GM12878 (cell line): ENCODE measurements at regions not wholly inside any gene's neighbourhood (a gene's known extent, or its start where the extent isn't known, plus 50 kb on each side); places are given as distances from the start of the nearest gene placed in this dataset.
A peak's percentile ranks its signal among the peaks of the same experiment; 100 is the strongest.

ENCODE experiments used
- ATAC-seq: fragments of 200-7000 bp; cut with Tn5 transposase; 3 replicates; pipeline ENCODE4 v1.9.1; 2020; ENCODE audit warnings: mild to moderate bottlenecking, moderate library complexity
- BruUV-seq: library from RNA; stranded (reverse); fragments of 400-500 nt; replicated peaks from 2 replicates; lab custom pipeline; 2021; lab: Mats Ljungman, UMichigan
- CTCF ChIA-PET: fragments of 300-600 bp; sonication (Branson Sonifier 250); formaldehyde crosslinking; extraction: SDS; loops from one replicate; lab custom pipeline; 2021; ENCODE audit warnings: inconsistent platforms; lab: Yijun Ruan, JAX
- POLR2A ChIA-PET: fragments of 350-600 bp; formaldehyde crosslinking; extraction: SDS; loops from one replicate; lab custom pipeline; 2021; ENCODE audit warnings: inconsistent platforms; lab: Charles Lee
- RAD21 ChIA-PET: fragments of 300-600 bp; sonication (Branson Sonifier 250); formaldehyde crosslinking; loops from one replicate; lab custom pipeline; 2023; ENCODE audit warnings: antibody characterized with exemption; ENCODE audit not compliant: unreplicated experiment; lab: Charles Lee
- SMC1A ChIA-PET: fragments of 300-600 bp; sonication (Branson Sonifier 250); formaldehyde crosslinking; loops from one replicate; lab custom pipeline; 2023; ENCODE audit not compliant: unreplicated experiment, uncharacterized antibody; lab: Charles Lee
- DNase-seq: peaks from one replicate; pipeline ENCODE4 v3.0.0-alpha.2; 2011; ENCODE audit warnings: low read depth, low spot score
- FAIRE-seq: peaks from 3 replicates; lab custom pipeline; 2011; peaks lifted over from hg19 to GRCh38; lab: Jason Lieb, UNC
- H2AFZ ChIP-seq: 2 replicates; pipeline ENCODE4 v1.6.0; 2011; ENCODE audit warnings: low read depth, low read length, control low read depth; ENCODE audit not compliant: control insufficient read depth
- H3K27ac ChIP-seq: 2 replicates; pipeline ENCODE4 v1.5.1; 2011; ENCODE audit warnings: control low read depth; ENCODE audit not compliant: control insufficient read depth, insufficient read depth
- H3K27me3 ChIP-seq, 2 experiments: replicated peaks in 1 of 2; 2 replicates each; pipeline versions ENCODE4 v1.6.0 to v1.6.1; 2011; ENCODE audit warnings: low read length in 1 of 2; ENCODE audit not compliant: control insufficient read depth in 2 of 2, insufficient read depth in 2 of 2
- H3K36me3 ChIP-seq, 2 experiments: 2 replicates each; pipeline ENCODE4 v1.5.1; 2011; ENCODE audit warnings: low read length in 1 of 2; ENCODE audit not compliant: control insufficient read depth in 2 of 2, insufficient read depth in 2 of 2
- H3K4me1 ChIP-seq: 2 replicates; pipeline ENCODE4 v1.6.1; 2011; ENCODE audit warnings: mild to moderate bottlenecking, low read length, moderate library complexity, mixed read lengths; ENCODE audit not compliant: control insufficient read depth, insufficient read depth
- H3K4me2 ChIP-seq: 2 replicates; pipeline ENCODE4 v1.6.0; 2011; ENCODE audit warnings: control low read depth; ENCODE audit not compliant: control insufficient read depth, insufficient read depth
- H3K4me3 ChIP-seq: fragments of 200-600 bp; sonication (generic); 2 replicates; pipeline ENCODE4 v1.5.1; 2016
- H3K79me2 ChIP-seq: 2 replicates; pipeline ENCODE4 v1.6.0; 2011; ENCODE audit warnings: low read length; ENCODE audit not compliant: control insufficient read depth, insufficient read depth
- H3K9ac ChIP-seq: 2 replicates; pipeline ENCODE4 v1.8.0; 2011; ENCODE audit warnings: low read length, control low read depth, mixed read lengths; ENCODE audit not compliant: control insufficient read depth, insufficient read depth
- H3K9me3 ChIP-seq: replicated peaks from 3 replicates; pipeline ENCODE4 v1.5.1; 2011; ENCODE audit warnings: mild to moderate bottlenecking, low read length; ENCODE audit not compliant: control insufficient read depth, insufficient read depth
- H4K20me1 ChIP-seq: 2 replicates; pipeline ENCODE4 v1.6.0; 2011; ENCODE audit not compliant: control insufficient read depth, insufficient read depth
- CBX5 ChIP-seq: sonication (generic); IDR thresholded peaks from 2 replicates; pipeline ENCODE4 v1.6.1; 2016; ENCODE audit warnings: low read depth, moderate library complexity, mild to moderate bottlenecking, inconsistent platforms
- GABPA ChIP-seq: IDR thresholded peaks from 2 replicates; pipeline ENCODE4 v1.6.1; 2014; ENCODE audit warnings: antibody characterized with exemption, low read depth, mild to moderate bottlenecking, inconsistent platforms
- IKZF2 ChIP-seq, 2 experiments: fragments of 450-650 bp; IDR thresholded peaks; 2 replicates each; pipeline ENCODE4 v1.6.1; 2017; ENCODE audit warnings: mild to moderate bottlenecking in 2 of 2, moderate library complexity in 2 of 2
- MTA2 ChIP-seq: fragments of 450-650 bp; IDR thresholded peaks from 2 replicates; pipeline ENCODE4 v1.6.1; 2016; ENCODE audit warnings: low read depth, mild to moderate bottlenecking, moderate library complexity
- NFIC ChIP-seq: IDR thresholded peaks from 2 replicates; pipeline ENCODE4 v1.6.1; 2012; ENCODE audit warnings: low read depth, mild to moderate bottlenecking, inconsistent platforms, low read length, moderate library complexity
- PBX3 ChIP-seq: IDR thresholded peaks from 2 replicates; pipeline ENCODE4 v1.6.1; 2011; ENCODE audit warnings: mild to moderate bottlenecking, low read depth, low read length, moderate library complexity; ENCODE audit not compliant: insufficient replicate concordance
- PKNOX1 ChIP-seq: fragments of 450-650 bp; IDR thresholded peaks from 2 replicates; pipeline ENCODE4 v1.6.1; 2016; ENCODE audit warnings: mild to moderate bottlenecking
- POU2F2 ChIP-seq: IDR thresholded peaks from 3 replicates; pipeline ENCODE4 v1.6.1; 2011; ENCODE audit warnings: low read depth, mild to moderate bottlenecking, low read length, borderline replicate concordance
- SPI1 ChIP-seq: IDR thresholded peaks from 2 replicates; pipeline ENCODE4 v1.6.1; 2011; ENCODE audit warnings: low read depth, mild to moderate bottlenecking, low read length, moderate library complexity, borderline replicate concordance; ENCODE audit not compliant: insufficient read depth
- SRF ChIP-seq, 2 experiments: IDR thresholded peaks; 2 replicates each; pipeline ENCODE4 v1.6.1; 2011; ENCODE audit warnings: low read depth in 2 of 2, low read length in 2 of 2, mild to moderate bottlenecking in 1 of 2, moderate library complexity in 1 of 2
- WGBS: methylation state at CpG from one replicate; pipeline ENCODE4 v1.1.6; 2016; ENCODE audit warnings: low lambda C conversion rate; ENCODE audit not compliant: insufficient replicate concordance, insufficient coverage; ENCODE audit errors: missing lambda C conversion rate; 5-methylcytosine and 5-hydroxymethylcytosine counted together
- in situ Hi-C: fragments of 300-500 bp; cut with MboI; formaldehyde crosslinking; loops from 9 replicates; pipeline ENCODE4 v1.14.3; 2018; ENCODE audit warnings: mixed read lengths
- intact Hi-C: fragments of 100-400 bp; cut with micrococcal nuclease; formaldehyde crosslinking; loops from one replicate; pipeline ENCODE4 v1.14.2; 2022; ENCODE audit not compliant: unreplicated experiment

GRCh38 chr10:113300201-113300600, 252.7 kb upstream of the HABP2 start (continued):
- TF ChIP-seq NFIC, result no peak
- TF ChIP-seq MTA2, result no peak

GRCh38 chr10:113300617-113301016, 252.2 kb upstream of the HABP2 start:
- intact Hi-C loops (no loop called here), in situ Hi-C loops (no loop called here)
- Histone ChIP-seq H3K27ac (no peak overlapping the region), H4K20me1 (no peaks in the 10 kb centered on the region), H3K4me2 (no peak overlapping the region), H3K27me3 (no peaks in the 10 kb centered on the region), H3K4me1 (no peaks in the 10 kb centered on the region), H3K4me3 (no peak overlapping the region), H3K9me3 (no peaks in the 10 kb centered on the region; the same call in 2 of the 3 replicates), H3K9ac (no peak overlapping the region), H3K36me3 (no peaks in the 10 kb centered on the region), H2AFZ (no peak overlapping the region), H3K79me2 (no peaks in the 10 kb centered on the region)
- ChIA-PET SMC1A (no interaction called here), CTCF (no interaction called here), RAD21 (no interaction called here), POLR2A (no interaction called here)
- ATAC-seq (peak; percentile 75), FAIRE-seq (no peak), DNase-seq (peak; percentile 25)
- WGBS, result 2% methylated on average over 3 of the region's 3 CpGs
- TF ChIP-seq POU2F2, result no peak
- TF ChIP-seq PKNOX1, result peak; percentile 94
- no peak for TF ChIP-seq IKZF2 (IDR thresholded peaks at IDR 0.05)
- 0 out of 2 replicates have a peak, but pooled peaks have one; percentile 43 for TF ChIP-seq GABPA
- TF ChIP-seq SRF (IDR thresholded peaks at IDR 0.05; ENCODE audit: low read depth in 2 of 2, low read length in 2 of 2), result peak in 1 of 2 experiments; percentile 76; a peak in 1 of 4 replicates
- TF ChIP-seq SPI1, result peak; percentile 60; the same call in 1 of the 2 replicates
- peak; percentile 69 for TF ChIP-seq PBX3
- TF ChIP-seq CBX5, result no peak
- BruUV-seq, result no TSS peak
